A172 (cell line): ENCODE measurements at regions not wholly inside any gene's neighbourhood (a gene's known extent, or its start where the extent isn't known, plus 50 kb on each side); places are given as distances from the start of the nearest gene placed in this dataset.
A peak's percentile ranks its signal among the peaks of the same experiment; 100 is the strongest.

Experiments used
- DNase-seq: peaks from one replicate; pipeline ENCODE4 v3.0.0-alpha.2; 2015; ENCODE audit warnings: low spot score

DNA sequence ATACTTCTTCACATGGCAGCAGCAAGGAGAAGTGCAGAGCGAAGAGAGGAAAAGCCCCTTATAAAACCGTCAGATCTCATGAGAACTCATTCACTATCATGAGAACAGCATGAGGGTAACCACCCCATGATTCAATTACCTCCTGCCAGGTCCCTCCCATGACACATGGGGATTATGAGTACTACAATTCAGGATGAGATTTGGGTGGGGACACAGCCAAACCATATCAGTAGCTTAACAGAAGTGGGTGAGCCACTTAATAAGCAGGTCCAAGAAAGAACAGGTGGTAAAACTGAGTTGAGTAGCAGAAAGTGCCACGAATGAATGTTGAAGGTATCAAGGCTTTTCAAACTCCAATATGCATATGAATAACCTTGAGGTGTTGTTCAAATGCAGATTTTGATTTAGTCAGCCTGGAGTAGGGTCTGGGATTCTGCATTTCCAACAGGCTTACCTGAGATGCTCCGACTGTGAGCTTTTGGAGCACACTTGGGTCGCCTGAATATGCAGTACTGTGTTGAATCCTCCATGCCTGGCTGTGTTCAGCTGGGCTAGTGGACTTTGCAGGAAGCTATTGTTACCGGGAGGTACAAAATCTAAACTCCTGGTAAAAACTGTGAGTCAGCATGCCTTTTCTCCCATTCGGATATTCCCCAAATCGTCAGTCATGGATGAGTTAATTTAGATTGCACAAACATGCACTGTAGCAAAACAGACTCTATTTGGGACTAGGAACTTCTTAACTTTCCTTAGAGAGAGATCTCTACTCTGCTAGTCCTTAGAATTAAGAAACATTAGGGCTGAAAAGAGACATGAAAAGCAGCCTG, 69.0 kb upstream of the PRKCQ start:
- DNase-seq = no peak

DNA sequence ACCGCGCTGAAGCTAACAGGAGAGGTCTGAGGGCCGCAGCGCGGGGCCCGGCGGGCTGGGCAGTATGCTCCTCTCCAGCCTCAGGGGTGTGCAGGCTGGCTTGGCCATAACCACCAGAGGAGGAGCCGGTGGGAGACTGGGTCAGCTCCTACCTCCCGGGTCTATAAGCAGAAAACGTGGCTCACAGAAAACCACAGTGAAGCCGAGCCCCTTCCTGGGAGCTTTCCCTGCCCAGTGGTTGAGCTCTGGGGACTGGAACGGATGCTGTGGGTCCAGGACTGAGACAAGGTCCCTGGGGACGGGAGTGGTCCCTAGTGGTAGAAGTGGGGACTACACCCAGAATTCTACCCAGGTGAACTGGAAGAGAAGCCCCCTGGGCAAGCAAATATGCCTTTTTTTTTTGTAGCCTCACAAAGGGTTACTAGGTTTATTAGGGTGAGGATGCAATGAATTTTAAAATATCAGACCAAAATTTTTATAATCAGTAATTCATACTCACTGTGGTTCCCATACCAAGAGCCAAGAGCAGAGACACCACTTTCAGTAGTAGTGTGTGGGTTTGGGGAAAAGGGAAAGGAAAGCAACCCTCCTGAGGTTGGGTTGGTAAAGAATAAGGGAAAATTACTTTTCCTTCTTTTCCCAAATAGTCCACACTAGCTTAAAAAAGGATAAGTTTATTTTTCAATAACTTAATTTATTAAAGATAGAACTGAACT, 67.9 kb upstream of the PRKCQ start:
- DNase-seq = peak; percentile 27

DNA sequence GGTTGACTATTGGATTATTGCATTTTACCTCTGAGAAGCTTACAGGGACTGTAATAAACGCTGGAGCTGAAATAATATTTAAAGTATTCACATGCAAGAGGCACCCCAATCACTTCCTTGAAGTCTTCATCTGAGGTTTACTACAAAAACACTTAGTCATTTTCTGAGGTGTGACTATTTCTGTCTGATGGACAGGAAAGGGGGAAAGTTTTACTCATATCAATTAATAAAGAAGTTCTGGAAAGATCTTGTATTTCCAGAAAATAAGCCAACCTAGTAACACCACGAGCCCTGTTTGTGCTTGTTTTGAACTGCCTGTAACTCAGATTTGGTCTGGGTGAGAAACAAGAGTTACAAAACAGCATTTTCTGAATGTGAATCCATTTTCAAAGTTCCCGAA, 63.9 kb upstream of the PRKCQ start:
- DNase-seq = no peak

DNA sequence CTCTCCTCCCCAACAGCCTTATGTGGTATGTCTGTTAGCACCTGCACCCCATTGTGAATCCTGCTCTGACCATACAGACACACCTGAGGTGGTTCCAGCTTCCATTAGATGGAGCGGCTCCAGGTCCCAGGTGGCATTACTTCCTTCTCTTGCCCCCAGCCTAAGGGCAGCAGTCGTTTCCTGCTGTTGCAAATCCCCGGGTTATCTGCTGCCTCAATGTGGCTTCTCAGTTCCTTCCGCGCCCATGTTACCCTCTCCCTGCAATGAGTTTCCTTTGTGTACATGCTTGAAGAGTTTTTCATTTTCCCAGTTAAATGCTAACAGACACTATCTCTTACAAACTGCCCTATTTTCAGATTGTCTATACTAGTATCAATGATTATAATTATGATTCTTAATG, 62.8 kb upstream of the PRKCQ start:
- no peak for DNase-seq

DNA sequence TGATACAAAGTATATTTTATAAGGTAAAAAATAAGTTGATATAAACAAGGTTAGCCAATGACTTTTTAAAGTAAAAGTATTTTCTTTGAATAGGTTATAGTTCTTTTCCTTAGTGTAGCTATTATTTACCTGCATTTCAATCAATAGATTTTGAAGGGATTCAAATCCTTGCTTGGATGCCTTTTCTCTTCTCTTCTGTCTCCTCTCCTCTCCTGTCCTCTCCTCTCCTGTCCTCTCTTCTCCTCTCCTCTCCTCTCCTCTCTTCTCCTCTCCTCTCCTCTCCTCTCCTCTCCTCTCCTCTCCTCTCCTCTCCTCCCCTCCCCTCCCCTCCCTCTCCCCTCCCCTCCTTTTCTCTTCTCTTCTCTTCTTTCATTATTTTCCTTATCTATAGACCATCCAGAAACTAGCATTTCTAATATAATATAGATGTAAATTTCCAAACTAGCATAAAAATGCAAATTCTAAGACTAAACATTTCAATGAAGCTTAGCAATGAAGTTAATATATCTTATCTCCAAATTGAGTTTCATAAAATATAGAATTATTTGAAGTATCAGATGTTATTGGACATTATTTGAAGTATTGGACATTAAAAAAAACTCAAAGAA, 60.5 kb upstream of the PRKCQ start:
- no peak for DNase-seq

DNA sequence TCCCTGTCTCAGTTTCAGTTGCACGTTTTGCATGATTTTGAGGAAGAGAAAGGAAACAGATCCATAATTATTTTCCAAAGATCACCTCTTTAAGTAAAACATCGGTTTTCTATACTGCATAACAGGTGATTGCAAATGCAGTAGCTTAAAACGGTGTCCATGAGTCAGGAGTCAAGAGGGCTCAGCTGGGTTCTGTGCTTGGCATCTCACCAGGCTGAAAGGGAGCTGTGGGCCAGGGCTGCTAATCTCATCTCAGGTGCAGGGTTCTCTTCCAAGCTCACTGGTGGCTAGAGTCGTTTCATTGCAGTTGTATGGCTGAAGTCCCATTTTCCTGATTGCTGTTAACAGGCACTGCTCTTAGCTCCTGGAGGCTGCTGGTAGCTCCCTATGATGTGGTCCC, 57.0 kb upstream of the PRKCQ start:
- DNase-seq = no peak

DNA sequence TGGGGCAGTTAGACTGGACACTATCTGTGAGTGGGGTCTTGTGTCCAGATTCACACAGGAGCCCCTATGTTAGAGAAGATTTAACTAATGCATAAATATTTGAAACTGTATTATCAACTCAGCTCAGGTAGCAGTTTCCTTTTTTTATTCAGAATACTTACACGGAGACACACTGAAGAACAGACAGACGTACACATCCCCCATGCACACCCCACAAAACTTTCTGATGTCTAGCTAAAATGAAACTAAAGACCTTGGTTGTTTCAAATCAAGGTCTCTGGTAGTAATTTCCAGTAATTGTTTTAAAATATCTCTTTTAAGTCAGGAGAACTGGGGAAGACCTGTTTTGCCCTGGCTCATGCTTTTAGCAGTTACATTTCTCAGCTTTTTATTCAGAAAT, 55.7 kb upstream of the PRKCQ start:
- no peak for DNase-seq
